NCI-H1105 (cell line): ENCODE measurements at regions not wholly inside any gene's neighbourhood (a gene's known extent, or its start where the extent isn't known, plus 50 kb on each side); places are given as distances from the start of the nearest gene placed in this dataset.
"Not testable (repeated sequence)": the region's sequence is repeated elsewhere in the genome, so short reads cannot be mapped to it uniquely, and the experiment has no call there.

Experiments used
- DNase-seq: peaks from one replicate; lab custom pipeline; 2025; lab: John Stamatoyannopoulos, UW

GRCh38 chr2:45114221-45114955 lies 105.1 kb upstream of the SIX2 start:
- DNase-seq = no peak

DNA sequence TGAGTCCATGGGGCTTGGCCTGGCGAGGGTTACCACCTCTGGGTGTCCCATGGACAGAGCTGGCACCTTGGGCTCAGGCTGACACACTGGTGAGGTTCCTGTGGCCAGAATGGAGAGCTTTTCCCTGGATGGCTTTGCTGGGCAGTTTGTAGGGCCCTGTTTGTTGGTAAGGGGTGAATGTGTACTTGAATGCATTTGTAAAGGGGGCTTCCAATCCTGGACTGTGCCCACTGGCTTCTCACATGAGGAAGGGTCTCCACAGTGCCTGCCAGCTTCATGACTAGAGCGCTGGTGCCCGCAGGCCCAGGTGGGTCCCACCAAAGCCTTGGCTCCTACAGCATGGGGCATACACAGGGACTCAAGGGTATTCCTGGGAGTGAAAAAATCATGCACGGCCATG lies 103.5 kb upstream of the SIX2 start:
- DNase-seq = no peak

- no peak for DNase-seq
Measured at GRCh38 chr2:45105050-45105582, 95.9 kb upstream of the SIX2 start.

DNA sequence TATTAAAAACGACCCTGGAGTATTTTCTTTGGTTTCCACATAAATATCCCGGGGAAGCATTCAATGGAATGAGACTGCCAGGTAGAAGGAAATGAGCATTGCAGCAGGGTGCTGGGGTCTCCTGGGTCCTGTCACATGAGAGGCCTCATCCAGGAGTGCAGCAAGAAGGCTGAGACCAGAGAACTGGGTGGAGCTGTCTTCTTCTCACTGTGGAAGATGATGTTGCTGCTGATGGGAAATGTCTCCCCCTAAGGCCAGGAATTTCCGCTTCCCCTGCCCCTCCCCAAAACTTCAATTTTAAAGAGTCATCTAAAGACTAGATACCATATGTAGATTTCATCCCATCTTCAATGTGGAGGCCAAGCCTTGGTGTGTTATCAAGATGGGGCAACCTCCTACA lies 95.2 kb upstream of the SIX2 start:
- no peak for DNase-seq

- DNase-seq = no peak
Measured at GRCh38 chr2:45103351-45104345, 94.4 kb upstream of the SIX2 start.

DNA sequence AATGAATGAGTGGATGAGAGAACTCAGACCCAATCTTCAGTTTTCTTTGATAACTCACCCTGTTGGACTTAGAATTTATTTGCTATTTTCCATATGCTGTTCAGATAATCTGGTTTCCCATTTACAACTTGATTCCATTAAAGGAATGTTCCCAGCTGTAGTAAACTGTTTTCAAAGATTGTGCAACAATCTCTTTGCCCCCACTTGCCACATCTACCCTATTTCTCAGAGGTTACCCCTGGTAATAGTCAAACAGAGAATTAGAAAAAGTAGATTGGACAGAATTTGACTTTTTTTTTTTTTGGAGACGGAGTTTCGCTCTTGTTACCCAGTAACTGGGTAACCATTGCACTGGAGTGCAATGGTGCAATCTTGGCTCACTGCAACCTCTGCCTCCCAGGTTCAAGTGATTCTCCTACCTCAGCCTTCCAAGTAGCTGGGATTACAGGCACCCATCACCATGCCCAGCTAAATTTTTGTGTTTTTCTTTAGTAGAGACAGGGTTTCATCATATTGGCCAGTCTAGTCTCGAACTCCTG lies 93.4 kb upstream of the SIX2 start:
- no peak for DNase-seq

GRCh38 chr2:45102141-45102540 lies 92.9 kb upstream of the SIX2 start:
- no peak for DNase-seq

GRCh38 chr2:45096996-45097395 lies 87.7 kb upstream of the SIX2 start:
- no peak for DNase-seq

GRCh38 chr2:45096038-45096437 lies 86.8 kb upstream of the SIX2 start:
- DNase-seq = not testable (repeated sequence)

DNA sequence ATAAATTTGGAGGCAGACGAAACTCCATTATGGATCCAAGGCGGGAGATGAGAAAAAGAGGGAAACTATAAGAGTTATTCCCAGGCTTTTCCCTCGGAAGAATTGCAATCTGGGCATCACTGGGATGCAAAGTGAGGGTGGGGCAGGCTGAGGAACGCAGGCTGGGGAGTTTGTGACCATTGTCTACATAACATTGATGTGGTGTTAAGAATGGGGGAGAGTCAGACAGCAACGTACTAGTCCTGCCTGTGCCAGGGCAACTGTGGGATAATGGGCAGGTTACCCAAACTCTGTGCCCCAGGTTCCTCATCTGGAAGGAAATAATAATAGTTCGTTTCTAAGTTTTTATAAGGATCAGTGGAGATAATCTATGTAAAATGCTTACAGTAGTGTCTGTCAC lies 84.4 kb upstream of the SIX2 start:
- DNase-seq = no peak

GRCh38 chr2:45093181-45093580 lies 83.9 kb upstream of the SIX2 start:
- DNase-seq = no peak

GRCh38 chr2:45089554-45090261 lies 80.5 kb upstream of the SIX2 start:
- no peak for DNase-seq

DNA sequence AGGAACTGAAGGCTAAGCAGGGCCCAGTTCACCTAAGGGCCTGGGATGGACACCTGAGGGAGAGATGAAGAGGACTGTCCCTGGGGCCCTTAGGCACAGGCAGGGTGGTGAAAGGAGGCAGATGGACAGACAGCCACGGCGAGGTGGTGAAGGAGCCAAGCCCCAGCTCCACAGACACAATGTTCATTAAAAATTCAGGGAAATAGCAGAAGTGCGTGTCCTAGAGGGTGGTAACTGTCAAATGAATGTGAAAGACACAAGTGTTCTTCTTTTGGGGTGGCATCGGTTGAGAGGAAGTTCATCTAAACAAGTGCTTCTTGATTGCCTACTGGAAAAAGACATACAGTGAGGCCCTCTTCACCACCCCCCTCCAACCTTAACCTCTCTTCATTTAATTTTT lies 76.2 kb upstream of the SIX2 start:
- DNase-seq = no peak

GRCh38 chr2:45084361-45085020 lies 75.2 kb upstream of the SIX2 start:
- DNase-seq = no peak

- no peak for DNase-seq
Measured at GRCh38 chr2:45083175-45083574, 73.9 kb upstream of the SIX2 start.

DNA sequence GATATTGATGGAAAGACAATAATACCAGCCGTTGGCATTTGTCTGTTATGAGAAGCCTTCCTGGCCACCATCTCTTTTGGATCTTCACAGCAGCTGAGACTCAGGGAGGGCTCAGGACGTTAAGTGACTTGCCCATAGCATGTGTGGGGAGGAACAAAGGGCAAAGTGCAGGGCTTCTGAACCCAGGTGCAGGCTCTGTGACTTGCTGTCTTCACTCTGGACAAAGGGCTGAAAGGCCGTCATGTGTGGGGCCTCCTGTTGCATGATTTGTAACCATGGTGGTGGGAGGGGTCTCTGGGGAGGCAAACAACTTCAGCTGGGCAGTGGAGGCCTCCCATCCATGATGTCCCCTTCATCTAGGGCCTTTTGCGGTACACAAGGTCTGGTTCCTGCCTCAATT lies 65.5 kb upstream of the SIX2 start:
- DNase-seq = no peak

GRCh38 chr2:45072862-45073237 lies 63.6 kb upstream of the SIX2 start:
- no peak for DNase-seq

- DNase-seq = no peak
Measured at GRCh38 chr2:45072064-45072861, 63.0 kb upstream of the SIX2 start.

DNA sequence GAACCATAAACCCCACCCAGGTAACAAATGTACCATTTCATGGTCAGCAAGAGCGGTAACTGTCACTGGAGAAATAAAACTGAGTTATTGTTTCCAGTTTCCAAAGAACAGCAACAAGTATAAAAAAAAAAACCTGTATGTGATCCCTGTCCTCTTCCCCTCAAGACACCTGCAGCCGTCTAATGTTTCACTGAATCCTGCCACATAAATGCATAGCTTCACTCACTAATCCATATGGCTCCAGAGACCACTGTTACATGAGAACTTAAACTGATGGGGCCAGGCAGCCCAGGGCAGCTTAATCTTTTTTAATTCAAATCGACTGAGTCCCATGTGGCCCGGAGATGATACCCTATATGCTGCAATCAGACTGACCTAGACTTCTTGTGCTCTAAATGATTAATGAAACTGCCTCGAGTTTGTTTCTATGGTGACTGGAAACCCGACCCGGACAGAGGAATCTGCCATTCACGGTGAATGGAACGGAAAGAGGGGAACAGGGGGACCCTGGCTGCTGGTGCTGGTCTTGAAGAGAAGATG lies 60.9 kb upstream of the SIX2 start:
- no peak for DNase-seq

DNA sequence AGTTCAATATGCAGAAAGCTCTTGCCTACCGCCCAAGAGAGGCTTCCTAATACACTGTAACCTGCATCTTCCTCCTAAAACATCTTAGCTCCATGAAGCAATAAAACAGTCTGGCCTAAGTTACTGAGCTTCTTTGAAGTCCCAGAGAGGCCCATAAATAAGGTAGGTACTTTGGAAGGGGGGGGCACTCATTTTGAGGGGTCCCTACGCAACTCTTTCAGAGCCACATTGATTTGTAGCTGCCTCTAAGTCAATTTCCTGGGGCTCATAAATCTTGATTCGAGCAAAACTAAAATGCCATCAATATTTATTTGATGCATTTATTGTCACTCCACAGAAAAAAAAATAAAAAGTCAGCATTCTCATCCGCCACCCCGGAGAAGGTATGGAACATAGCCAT lies 60.4 kb upstream of the SIX2 start:
- no peak for DNase-seq
